Ascending aorta (tissue), 2 donors: ENCODE measurements at regions not wholly inside any gene's neighbourhood (a gene's known extent, or its start where the extent isn't known, plus 50 kb on each side); places are given as distances from the start of the nearest gene placed in this dataset.

Source experiments
- DNase-seq, 2 donors: peaks; one replicate each; pipeline ENCODE4 v3.0.0-alpha.2; 2019; ENCODE audit warnings: low spot score in 2 of 2
- H3K27ac ChIP-seq, 2 donors: fragments of 200-600 bp; sonication (generic); one replicate each; pipeline ENCODE4 v1.5.1; 2016 to 2017; ENCODE audit warnings: mild to moderate bottlenecking in 1 of 2
- H3K27me3 ChIP-seq: fragments of 200-600 bp; sonication (generic); one replicate; pipeline ENCODE4 v1.5.1; 2017
- H3K36me3 ChIP-seq, 2 donors: fragments of 200-600 bp; sonication (generic); one replicate each; pipeline ENCODE4 v1.5.1; 2016
- H3K4me1 ChIP-seq, 2 donors: fragments of 200-600 bp; sonication (generic); one replicate each; pipeline ENCODE4 v1.5.1; 2016 to 2017; ENCODE audit warnings: mild to moderate bottlenecking in 1 of 2
- H3K4me3 ChIP-seq, 2 donors: fragments of 200-600 bp; sonication (generic); one replicate each; pipeline ENCODE4 v1.5.1; 2016 to 2017; ENCODE audit warnings: mild to moderate bottlenecking in 1 of 2
- H3K9me3 ChIP-seq, 2 donors: fragments of 200-600 bp; sonication (generic); one replicate each; pipeline ENCODE4 v1.5.1; 2016
- intact Hi-C: fragments of 100-400 bp; cut with DNase I; formaldehyde crosslinking; loops from one replicate; pipeline ENCODE4 v1.15.1; 2023
- TF ChIP-seq, protein P1 (sequence below), 3 experiments: fragments of 200-600 bp in 2 of 3; fragments of 450-650 bp in 1 of 3; sonication (generic) in 2 of 3; IDR thresholded peaks; one replicate each; pipeline ENCODE4 v1.5.1; 2016 to 2019; ENCODE audit warnings: antibody characterized with exemption in 3 of 3, mild to moderate bottlenecking in 1 of 3, moderate library complexity in 1 of 3

DNA sequence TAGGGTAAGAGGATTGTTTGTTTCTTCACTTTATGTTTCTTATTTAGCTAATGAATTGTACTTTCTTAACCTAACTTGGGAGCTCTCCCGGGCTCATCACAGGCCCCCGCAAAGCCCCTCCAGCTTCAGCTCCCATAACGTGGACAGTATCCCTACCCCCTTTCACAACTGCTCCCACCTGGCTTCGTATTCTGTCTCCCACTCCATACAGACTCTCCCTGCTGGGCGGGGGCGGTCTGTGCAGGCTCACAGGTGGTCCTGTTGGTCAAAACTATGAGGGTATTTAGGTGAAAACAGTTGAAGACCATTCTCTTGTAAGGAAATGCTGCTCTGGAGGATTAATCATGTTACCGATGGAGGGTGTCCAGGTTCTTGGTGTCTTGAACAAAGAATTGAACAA lies 805.3 kb downstream of the SEMA5A start:
- intact Hi-C loops = no loop called here
- TF ChIP-seq, protein P1, sequence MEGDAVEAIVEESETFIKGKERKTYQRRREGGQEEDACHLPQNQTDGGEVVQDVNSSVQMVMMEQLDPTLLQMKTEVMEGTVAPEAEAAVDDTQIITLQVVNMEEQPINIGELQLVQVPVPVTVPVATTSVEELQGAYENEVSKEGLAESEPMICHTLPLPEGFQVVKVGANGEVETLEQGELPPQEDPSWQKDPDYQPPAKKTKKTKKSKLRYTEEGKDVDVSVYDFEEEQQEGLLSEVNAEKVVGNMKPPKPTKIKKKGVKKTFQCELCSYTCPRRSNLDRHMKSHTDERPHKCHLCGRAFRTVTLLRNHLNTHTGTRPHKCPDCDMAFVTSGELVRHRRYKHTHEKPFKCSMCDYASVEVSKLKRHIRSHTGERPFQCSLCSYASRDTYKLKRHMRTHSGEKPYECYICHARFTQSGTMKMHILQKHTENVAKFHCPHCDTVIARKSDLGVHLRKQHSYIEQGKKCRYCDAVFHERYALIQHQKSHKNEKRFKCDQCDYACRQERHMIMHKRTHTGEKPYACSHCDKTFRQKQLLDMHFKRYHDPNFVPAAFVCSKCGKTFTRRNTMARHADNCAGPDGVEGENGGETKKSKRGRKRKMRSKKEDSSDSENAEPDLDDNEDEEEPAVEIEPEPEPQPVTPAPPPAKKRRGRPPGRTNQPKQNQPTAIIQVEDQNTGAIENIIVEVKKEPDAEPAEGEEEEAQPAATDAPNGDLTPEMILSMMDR (IDR thresholded peaks at IDR 0.05) = no peak
- Histone ChIP-seq H3K36me3 (no peaks in the 10 kb centered on the region), H3K9me3 (no peaks in the 10 kb centered on the region), H3K4me1 (no peaks in the 10 kb centered on the region), H3K27ac (no peak overlapping the region), H3K27me3 (no peaks in the 10 kb centered on the region), H3K4me3 (no peak overlapping the region)
- DNase-seq = no peak

DNA sequence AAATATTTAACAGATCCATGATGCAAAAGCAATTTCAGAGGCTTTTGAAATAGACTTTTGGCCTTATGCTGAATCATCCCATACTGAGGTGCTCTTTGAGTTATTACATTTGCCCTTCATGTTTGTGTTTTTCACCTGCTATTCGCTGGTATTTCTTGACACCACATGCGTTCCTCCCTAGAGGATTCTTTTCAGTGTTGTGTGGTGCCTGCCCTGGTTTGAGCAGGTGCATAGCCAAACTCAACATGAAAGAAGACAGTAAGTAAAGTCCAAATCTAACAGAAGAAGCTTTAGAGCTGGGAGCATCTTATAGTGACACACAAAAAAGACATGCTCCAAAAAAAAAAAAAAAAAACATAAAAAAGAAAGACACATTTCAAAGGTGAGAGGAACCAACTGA lies 796.3 kb downstream of the SEMA5A start:
- Histone ChIP-seq H3K4me3 (no peak overlapping the region), H3K27ac (no peak overlapping the region), H3K36me3 (no peaks in the 10 kb centered on the region), H3K27me3 (no peaks in the 10 kb centered on the region), H3K9me3 (no peaks in the 10 kb centered on the region), H3K4me1 (no peaks in the 10 kb centered on the region)
- DNase-seq = no peak
- intact Hi-C loops = no loop called here
- TF ChIP-seq, protein P1 (IDR thresholded peaks at IDR 0.05) = no peak

GRCh38 chr5:8750100-8750499 lies 795.8 kb downstream of the SEMA5A start:
- Histone ChIP-seq H3K36me3 (no peaks in the 10 kb centered on the region), H3K27ac (no peak overlapping the region), H3K4me3 (no peak overlapping the region), H3K9me3 (no peaks in the 10 kb centered on the region), H3K4me1 (no peaks in the 10 kb centered on the region), H3K27me3 (no peaks in the 10 kb centered on the region)
- TF ChIP-seq, protein P1 (IDR thresholded peaks at IDR 0.05) = no peak
- no peak for DNase-seq
- intact Hi-C loops = no loop called here

DNA sequence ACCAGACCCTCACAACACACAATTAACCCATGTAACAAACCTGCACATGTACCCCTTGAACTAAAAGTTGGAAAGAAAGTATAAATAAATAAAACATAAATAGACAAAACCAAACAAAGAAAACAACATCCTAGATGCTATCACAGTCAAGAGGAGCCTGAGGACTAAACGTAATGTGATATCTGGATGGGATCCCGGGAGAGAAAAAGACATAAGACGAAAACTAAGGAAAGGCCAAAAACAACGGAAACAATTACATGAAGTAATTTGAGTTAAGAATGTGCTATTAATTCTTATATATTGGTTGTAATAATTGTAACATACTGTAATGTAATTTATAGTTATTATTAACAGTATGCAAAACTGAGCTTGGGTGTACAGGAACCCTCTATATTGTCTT lies 793.9 kb downstream of the SEMA5A start:
- DNase-seq = no peak
- H3K4me3 ChIP-seq = no peak overlapping the region
- intact Hi-C loops = no loop called here
- TF ChIP-seq, protein P1 (IDR thresholded peaks at IDR 0.05) = no peak
- H3K9me3 ChIP-seq = no peaks in the 10 kb centered on the region
- H3K36me3 ChIP-seq = no peaks in the 10 kb centered on the region
- no peaks in the 10 kb centered on the region for H3K4me1 ChIP-seq
- no peak overlapping the region for H3K27ac ChIP-seq
- no peaks in the 10 kb centered on the region for H3K27me3 ChIP-seq

DNA sequence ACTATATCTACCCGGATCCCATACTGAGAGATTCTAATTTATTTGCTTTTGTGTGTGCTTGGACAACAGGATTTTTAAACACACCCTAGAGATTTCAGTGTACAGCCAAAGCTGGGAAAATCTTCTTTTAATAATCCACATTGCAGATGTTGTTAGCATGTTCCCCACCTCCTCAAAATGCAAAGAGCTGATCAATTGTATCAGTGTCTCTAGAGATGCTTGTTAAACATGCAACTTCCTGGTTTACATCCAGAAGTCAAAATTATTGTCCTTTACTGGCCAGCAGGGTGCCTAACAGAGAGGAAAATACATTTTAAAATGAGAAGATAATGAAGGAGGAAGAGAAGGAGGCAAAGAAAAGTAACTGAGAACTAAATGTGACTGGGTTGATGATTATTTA lies 793.3 kb downstream of the SEMA5A start:
- DNase-seq = no peak
- Histone ChIP-seq H3K4me3 (no peak overlapping the region), H3K27ac (no peak overlapping the region), H3K4me1 (no peaks in the 10 kb centered on the region), H3K36me3 (no peaks in the 10 kb centered on the region), H3K27me3 (no peaks in the 10 kb centered on the region), H3K9me3 (no peaks in the 10 kb centered on the region)
- TF ChIP-seq, protein P1 (IDR thresholded peaks at IDR 0.05) = no peak
- intact Hi-C loops = no loop called here

GRCh38 chr5:8756498-8757084 lies 789.3 kb downstream of the SEMA5A start:
- Histone ChIP-seq H3K27me3 (no peaks in the 10 kb centered on the region), H3K4me3 (no peak overlapping the region), H3K4me1 (no peaks in the 10 kb centered on the region), H3K27ac (no peak overlapping the region), H3K36me3 (no peaks in the 10 kb centered on the region), H3K9me3 (no peaks in the 10 kb centered on the region)
- TF ChIP-seq, protein P1 (IDR thresholded peaks at IDR 0.05) = peak in 2 of 3 experiments; percentile 18 to 45
- intact Hi-C loops = loop anchor here (5.0 kb wide), 1 partner anchor 451 kb away; no protein-coding TSS in a partner anchor
- no peak for DNase-seq
